Chondrocyte (in vitro differentiated cells): ENCODE measurements at regions not wholly inside any gene's neighbourhood (a gene's known extent, or its start where the extent isn't known, plus 50 kb on each side); places are given as distances from the start of the nearest gene placed in this dataset.
"Not testable (repeated sequence)": the region's sequence is repeated elsewhere in the genome, so short reads cannot be mapped to it uniquely, and the experiment has no call there.

Experiments
- DNase-seq: peaks from one replicate; pipeline ENCODE4 v3.0.0; 2021; ENCODE audit warnings: mixed read lengths, low spot score
- H3K27ac Mint-ChIP-seq: one replicate; pipeline ENCODE4 v1.8.0; 2021; ENCODE audit warnings: mild to moderate bottlenecking, moderate library complexity, mixed read lengths; ENCODE audit not compliant: unreplicated experiment
- H3K27me3 Mint-ChIP-seq: 2 replicates; pipeline ENCODE4 v1.8.0; 2021; ENCODE audit warnings: low read depth, mixed read lengths
- H3K36me3 Mint-ChIP-seq: 2 replicates; pipeline ENCODE4 v1.8.0; 2021; ENCODE audit warnings: low read depth, mixed read lengths
- H3K4me1 Mint-ChIP-seq: 2 replicates; pipeline ENCODE4 v1.8.0; 2021; ENCODE audit warnings: low read depth, mild to moderate bottlenecking, mixed read lengths
- H3K4me3 Mint-ChIP-seq: one replicate; pipeline ENCODE4 v1.8.0; 2021; ENCODE audit warnings: mild to moderate bottlenecking, moderate library complexity, mixed read lengths; ENCODE audit not compliant: unreplicated experiment
- H3K9me3 Mint-ChIP-seq: 2 replicates; pipeline ENCODE4 v1.8.0; 2021; ENCODE audit warnings: low read depth, mixed read lengths
- CTCF ChIP-seq: fragments of 200-600 bp; sonication (generic); IDR thresholded peaks from 2 replicates; pipeline ENCODE4 v1.5.0; 2021; ENCODE audit warnings: antibody characterized with exemption, mild to moderate bottlenecking, moderate library complexity

GRCh38 chr18:14975431-14975830 lies 227.5 kb downstream of the ANKRD30B start:
- no peaks in the 10 kb centered on the region for H3K27me3 Mint-ChIP-seq
- peaks cover 56% of the 10 kb centered on the region for H3K9me3 Mint-ChIP-seq
- H3K27ac Mint-ChIP-seq = no peak overlapping the region
- DNase-seq = no peak
- no peak for TF ChIP-seq CTCF
- no peaks in the 10 kb centered on the region for H3K4me1 Mint-ChIP-seq
- H3K36me3 Mint-ChIP-seq = no peaks in the 10 kb centered on the region
- H3K4me3 Mint-ChIP-seq = no peak overlapping the region

- no peak for DNase-seq
- Mint-ChIP-seq H3K4me1 (no peaks in the 10 kb centered on the region), H3K4me3 (no peak overlapping the region), H3K9me3 (peaks cover 57% of the 10 kb centered on the region), H3K27me3 (no peaks in the 10 kb centered on the region), H3K36me3 (no peaks in the 10 kb centered on the region), H3K27ac (no peak overlapping the region)
- no peak for TF ChIP-seq CTCF
Observed at GRCh38 chr18:14976736-14977430, 228.9 kb downstream of the ANKRD30B start.

DNA sequence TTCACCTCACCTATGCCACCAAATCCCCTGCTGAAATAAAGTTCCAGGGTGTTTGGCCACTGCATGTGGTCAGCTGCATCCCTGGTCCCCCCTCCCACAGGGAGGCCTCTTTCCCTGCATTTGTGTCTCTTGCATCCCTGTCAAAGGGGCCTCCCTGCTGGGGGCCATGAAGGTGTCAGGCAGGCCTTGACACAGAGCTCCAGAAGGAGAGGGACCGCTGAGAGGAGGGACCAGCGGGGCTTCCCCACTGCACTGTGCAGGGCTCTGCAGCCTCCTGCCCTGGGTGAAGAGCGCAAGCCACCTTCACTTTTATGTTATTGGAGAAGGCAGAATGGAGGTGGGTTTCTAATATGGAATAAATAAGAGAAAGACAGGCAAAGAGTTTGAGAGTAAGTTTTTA lies 230.2 kb downstream of the ANKRD30B start:
- H3K4me1 Mint-ChIP-seq = no peaks in the 10 kb centered on the region
- TF ChIP-seq CTCF = no peak
- no peaks in the 10 kb centered on the region for H3K27me3 Mint-ChIP-seq
- H3K36me3 Mint-ChIP-seq = no peaks in the 10 kb centered on the region
- DNase-seq = no peak
- peaks cover 57% of the 10 kb centered on the region for H3K9me3 Mint-ChIP-seq
- no peak overlapping the region for H3K4me3 Mint-ChIP-seq
- no peak overlapping the region for H3K27ac Mint-ChIP-seq

- no peak for TF ChIP-seq CTCF
- Mint-ChIP-seq H3K9me3 (peaks cover 52% of the 10 kb centered on the region), H3K27ac (no peak overlapping the region), H3K36me3 (no peaks in the 10 kb centered on the region), H3K27me3 (no peaks in the 10 kb centered on the region), H3K4me3 (no peak overlapping the region), H3K4me1 (no peaks in the 10 kb centered on the region)
- no peak for DNase-seq
Observed at GRCh38 chr18:14978962-14979535, 231.1 kb downstream of the ANKRD30B start.

GRCh38 chr18:14979875-14980274 lies 231.9 kb downstream of the ANKRD30B start:
- H3K27me3 Mint-ChIP-seq = no peaks in the 10 kb centered on the region
- no peaks in the 10 kb centered on the region for H3K4me1 Mint-ChIP-seq
- no peak for DNase-seq
- H3K27ac Mint-ChIP-seq = no peak overlapping the region
- H3K9me3 Mint-ChIP-seq = peaks cover 46% of the 10 kb centered on the region
- no peak overlapping the region for H3K4me3 Mint-ChIP-seq
- no peak for TF ChIP-seq CTCF
- no peaks in the 10 kb centered on the region for H3K36me3 Mint-ChIP-seq

GRCh38 chr18:14984531-14984930 lies 236.6 kb downstream of the ANKRD30B start:
- peaks cover 51% of the 10 kb centered on the region for H3K9me3 Mint-ChIP-seq
- not testable (repeated sequence) for H3K36me3 Mint-ChIP-seq, H3K4me1 Mint-ChIP-seq, DNase-seq, H3K27me3 Mint-ChIP-seq, H3K4me3 Mint-ChIP-seq, H3K27ac Mint-ChIP-seq

GRCh38 chr18:14985291-14986013 lies 237.5 kb downstream of the ANKRD30B start:
- not testable (repeated sequence) for H3K36me3 Mint-ChIP-seq, H3K27me3 Mint-ChIP-seq, H3K4me3 Mint-ChIP-seq, H3K4me1 Mint-ChIP-seq, DNase-seq, H3K27ac Mint-ChIP-seq
- peaks cover 49% of the 10 kb centered on the region for H3K9me3 Mint-ChIP-seq

GRCh38 chr18:14987377-14987776 lies 239.4 kb downstream of the ANKRD30B start:
- H3K9me3 Mint-ChIP-seq = peaks cover 38% of the 10 kb centered on the region
- not testable (repeated sequence) for DNase-seq, H3K4me1 Mint-ChIP-seq, H3K27me3 Mint-ChIP-seq, H3K4me3 Mint-ChIP-seq, H3K27ac Mint-ChIP-seq, H3K36me3 Mint-ChIP-seq
